Posterior cingulate gyrus (tissue), 11 donors: ENCODE measurements at regions not wholly inside any gene's neighbourhood (a gene's known extent, or its start where the extent isn't known, plus 50 kb on each side); places are given as distances from the start of the nearest gene placed in this dataset.
"Not testable (repeated sequence)": the region's sequence is repeated elsewhere in the genome, so short reads cannot be mapped to it uniquely, and the experiment has no call there.

Experiments used
- DNase-seq, 10 donors: peaks; one replicate each; pipeline versions ENCODE4 v3.0.0 to v3.0.0-alpha.2; 2020 to 2021; ENCODE audit warnings: mixed read lengths in 3 of 10
- intact Hi-C: fragments of 100-400 bp; cut with DNase I; formaldehyde crosslinking; loops from one replicate; pipeline ENCODE4 v1.15.1; 2023

DNA sequence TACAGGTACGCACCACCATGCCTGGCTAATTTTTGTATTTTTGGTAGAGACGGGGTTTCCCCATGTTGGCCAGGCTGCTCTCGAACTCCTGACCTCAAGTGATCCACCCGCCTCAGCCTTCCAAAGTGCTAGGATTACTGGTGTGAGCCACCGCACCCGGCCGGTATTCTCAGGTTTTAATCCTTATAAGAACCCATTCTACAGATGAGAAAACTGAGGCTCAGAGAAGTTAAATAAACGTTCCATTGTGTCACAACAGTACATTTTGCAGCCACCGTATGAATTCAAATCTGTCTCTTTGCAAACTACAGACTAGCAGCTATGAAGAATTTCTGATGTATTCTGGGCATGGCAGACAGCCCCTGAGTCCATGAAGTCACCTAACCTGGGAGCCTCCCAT lies 60.9 kb upstream of the LAPTM4A start:
- intact Hi-C loops = not testable (repeated sequence)
- peak in 1 of 10 donors; percentile 31 for DNase-seq

DNA sequence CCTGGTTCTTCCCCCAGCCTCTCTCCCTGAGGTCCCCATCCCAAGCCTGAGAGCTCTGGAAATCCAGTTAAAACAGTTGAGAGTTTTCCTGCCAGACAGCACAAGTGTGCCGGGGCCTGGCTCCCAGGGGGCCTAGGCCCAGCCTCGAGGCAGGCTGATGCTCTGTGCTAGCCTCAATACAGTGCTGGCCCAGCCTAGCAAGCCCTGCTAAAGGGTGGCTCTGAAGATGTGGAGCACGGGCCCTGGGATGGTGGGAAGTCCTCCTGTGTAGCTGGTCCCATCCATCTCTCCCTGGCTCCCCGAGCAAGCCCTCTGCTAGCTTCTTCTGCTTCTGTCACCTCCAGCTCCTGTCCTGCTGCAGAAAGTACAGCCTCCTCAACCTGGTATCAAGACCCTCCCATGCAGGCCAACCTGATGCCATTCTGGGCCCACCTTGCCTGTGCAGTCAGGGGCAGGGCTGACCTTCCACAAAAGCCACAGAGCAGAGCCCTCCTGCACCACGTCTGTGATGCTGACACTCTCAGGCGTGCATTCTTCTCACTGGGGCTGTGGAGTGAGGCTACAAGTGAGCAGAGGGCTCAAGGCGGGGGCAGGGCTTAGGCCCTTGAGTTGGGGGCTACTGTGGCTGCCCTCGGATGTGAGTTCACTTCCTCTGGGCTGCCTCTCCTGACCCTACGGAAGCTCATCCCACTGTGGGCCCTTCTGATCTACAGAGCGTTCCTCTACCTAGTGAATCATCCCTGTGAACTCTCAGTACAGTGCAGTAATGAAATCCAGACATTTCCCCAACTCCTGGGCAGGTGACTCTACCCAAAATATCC lies 60.1 kb upstream of the LAPTM4A start:
- peak in 1 of 10 donors; percentile 67 for DNase-seq
- intact Hi-C loops = no loop called here

DNA sequence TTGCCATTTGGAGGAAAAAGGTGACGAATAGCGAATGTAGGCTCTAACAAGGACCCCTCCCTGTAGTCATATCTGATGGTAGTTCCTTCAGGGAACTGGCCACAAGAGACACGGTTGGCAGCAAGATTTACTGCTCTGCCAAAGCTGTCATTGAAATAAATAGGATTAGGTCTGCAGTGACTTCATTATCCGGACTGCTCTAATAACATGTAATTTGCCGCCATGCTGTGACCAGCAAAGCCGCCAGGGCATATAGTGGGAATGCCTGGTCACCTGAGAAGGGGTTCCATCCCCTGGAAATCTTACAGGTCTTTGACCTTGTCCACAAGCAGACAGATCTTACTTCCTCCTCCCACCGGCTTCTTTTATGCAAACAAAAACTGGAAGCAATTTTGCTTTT lies 59.4 kb upstream of the LAPTM4A start:
- intact Hi-C loops = no loop called here

DNA sequence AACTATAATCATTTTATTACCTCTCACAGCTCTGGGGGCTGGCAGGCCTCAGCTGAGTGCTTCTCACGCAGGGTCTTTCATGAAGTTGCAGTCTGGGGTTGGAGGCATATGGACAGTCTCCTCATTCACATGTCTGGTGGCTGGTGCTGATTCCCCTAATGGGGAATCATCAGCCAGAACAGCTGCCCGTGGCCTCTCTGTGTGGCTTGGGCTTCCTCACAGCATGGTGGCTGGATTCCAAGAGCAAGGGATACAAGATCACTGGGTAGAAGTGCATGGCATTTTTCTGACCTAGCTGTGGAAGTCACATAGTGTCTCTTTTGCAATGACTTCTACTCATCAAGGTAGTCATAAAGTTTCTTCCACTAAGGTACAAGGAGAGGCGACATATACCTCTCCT lies 59.0 kb upstream of the LAPTM4A start:
- intact Hi-C loops = no loop called here
- peak in 1 of 10 donors; percentile 16 for DNase-seq

More for the DNA sequence above, 59.4 kb upstream of the LAPTM4A start:
- no peak for DNase-seq

DNA sequence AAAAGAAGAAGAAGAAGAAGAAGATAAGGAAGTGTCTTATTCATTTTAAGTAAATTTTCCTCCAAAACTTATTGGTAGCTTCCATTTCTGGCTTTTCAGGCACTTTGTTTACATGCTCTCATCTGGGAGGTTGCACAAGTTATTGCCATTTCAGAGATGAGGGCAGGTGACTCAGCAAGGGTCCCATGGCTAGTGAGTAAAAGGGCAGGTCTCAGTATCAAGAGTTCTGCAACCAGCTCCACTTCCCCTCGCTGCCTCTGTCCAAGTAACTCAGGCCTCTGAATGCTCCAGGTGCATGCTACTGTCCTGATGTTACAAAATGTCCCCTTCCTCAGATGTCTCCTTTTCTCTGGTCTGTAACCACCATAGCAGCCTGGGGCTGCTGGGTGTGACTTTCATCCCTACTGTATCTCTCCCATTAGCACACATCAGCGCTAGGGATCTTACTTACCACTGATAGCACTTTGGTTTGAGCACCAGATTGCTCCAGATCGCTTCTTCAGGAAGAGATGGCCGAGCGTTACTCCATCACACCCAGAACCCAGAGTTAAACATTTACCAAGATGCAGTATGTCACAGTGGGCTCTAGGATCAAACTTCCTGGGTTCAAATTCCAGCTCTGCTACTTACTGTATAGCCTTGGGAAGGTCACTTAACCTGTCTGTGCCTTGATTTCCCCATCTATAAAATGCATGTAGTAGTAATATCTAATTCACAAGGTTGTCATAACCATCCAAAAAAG lies 57.4 kb upstream of the LAPTM4A start:
- intact Hi-C loops = no loop called here
- DNase-seq = peak in 1 of 10 donors; percentile 2

DNA sequence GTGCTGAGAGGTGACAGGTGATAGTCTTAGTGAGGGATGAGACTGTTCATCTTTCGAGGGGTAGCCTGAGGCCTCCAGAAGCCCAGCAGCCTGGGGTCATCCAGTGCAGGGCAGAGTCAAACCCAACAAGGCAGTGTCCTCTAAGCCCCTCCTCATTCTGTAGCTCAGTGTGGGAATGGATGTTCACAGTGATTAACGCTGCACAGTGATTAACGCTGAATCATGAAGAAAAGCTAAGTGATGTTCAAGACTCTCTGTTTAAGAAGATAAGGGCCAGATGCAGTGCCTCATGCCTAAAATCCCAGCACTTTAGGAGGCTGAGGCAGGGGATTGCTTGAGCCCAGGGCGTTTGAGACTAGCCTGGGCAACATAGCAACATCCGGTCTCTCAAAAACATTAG lies 56.3 kb upstream of the LAPTM4A start:
- intact Hi-C loops = no loop called here
- no peak for DNase-seq

DNA sequence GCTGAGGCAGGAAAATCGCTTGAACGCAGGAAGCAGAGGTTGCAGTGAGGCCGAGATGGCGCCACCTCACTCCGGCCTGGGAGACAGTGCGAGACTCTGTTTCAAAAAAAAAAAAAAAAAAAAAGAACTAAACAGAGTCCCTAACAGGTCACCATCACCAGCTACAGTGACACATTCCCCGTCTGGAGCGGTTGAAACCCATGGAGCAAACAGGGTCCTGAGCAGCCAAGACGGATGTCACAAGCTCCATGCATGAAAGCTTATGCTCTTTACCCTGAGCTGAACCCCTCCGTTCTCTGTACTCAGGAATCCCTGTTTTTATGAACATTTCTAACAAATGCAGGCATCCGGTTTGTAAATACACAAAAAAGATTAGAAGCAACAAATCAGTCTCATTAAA lies 55.9 kb upstream of the LAPTM4A start:
- no peak for DNase-seq
- intact Hi-C loops = no loop called here

DNA sequence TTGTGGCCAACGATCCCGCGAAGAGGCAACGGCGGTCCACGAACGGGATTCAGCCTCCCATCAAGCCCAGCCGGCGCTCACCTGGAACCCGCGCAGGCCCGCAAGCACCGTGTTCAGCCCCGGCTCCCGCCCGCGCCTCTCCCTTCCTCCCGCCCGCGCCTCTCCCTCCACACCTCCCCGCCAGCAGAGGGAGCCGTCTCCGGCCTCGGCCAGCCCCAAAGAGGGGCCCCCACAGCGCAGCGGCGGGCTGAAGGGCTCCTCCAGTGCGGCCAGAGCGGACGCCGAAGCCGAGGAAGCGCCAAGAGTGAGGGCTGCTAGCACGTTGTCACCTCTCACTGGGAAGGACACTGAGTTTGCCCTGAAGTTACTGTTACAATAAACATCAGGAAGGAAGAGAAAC lies 55.3 kb upstream of the LAPTM4A start:
- DNase-seq = peak in 3 of 10 donors; percentile 17 to 90 (median 42)
- intact Hi-C loops = no loop called here

DNA sequence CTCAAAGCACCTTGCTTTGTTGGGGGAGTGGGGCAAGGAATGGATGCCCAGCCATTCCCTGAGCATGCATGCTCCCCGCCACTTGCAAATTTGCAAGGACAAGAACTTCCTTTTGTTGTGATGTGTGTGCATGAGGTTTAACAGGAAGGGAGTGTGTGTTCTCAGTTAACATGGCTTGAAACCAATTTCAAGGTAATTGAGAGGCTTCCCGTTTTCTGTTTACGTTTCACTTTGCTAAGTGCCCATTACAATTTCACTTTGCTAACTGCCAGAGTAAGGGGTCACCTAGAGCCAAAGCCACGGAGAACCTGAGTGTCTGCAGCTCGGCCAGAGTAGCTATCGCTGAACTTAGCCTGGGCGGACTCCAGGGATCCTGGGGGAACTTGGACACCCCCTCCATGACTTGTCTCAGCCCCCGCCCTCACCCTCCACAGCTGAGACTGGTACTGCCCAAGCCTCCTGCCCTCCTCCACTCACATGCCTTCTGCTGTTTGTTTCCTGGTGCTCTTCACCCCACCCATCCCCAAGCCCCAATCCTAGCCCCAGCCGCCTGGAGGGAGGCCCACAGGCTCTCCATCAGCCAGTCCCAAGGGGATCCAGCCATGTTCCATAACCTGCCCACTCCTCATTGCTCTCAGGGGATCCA lies 53.6 kb upstream of the LAPTM4A start:
- intact Hi-C loops = no loop called here
- DNase-seq = no peak

DNA sequence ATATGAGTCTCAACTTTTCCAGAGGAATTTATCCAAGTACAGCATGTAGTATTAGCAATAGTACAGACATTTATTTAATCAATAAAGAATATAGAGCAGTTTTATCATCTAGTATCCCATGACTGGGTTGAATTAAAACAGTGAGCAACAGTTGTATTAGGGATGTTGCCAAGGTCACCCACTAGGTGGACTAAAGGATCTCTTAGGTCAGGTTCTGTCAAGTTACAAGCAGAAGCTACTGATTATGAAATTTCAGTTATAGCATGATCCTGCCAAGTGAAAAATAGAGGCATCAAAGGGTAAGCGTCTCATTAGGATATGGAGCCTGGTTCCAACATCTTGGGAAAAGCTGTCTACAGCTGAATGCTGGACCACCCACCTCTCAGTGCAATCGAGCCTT lies 52.1 kb upstream of the LAPTM4A start:
- DNase-seq = no peak
- intact Hi-C loops = no loop called here
